ENCODE measurements at regions not wholly inside any gene's neighbourhood (a gene's known extent, or its start where the extent isn't known, plus 50 kb on each side); places are given as distances from the start of the nearest gene placed in this dataset.

- no peak for TF ChIP-seq CTCF (conservative IDR thresholded peaks at IDR 0.05 in 1 of 2, IDR thresholded peaks at IDR 0.05 in 1 of 2; ENCODE audit: extremely low read depth in 1 of 2, insufficient read depth in 1 of 2, low read depth in 1 of 2, low read length in 2 of 2)
- no peak for TF ChIP-seq EZH2 (IDR thresholded peaks at IDR 0.05; ENCODE audit: borderline replicate concordance, low read length)
These were observed 109.4 kb upstream of the SPACA1 start for GRCh38 chr6:87938287-87938686.
